GM13977 (cell line): ENCODE measurements at regions not wholly inside any gene's neighbourhood (a gene's known extent, or its start where the extent isn't known, plus 50 kb on each side); places are given as distances from the start of the nearest gene placed in this dataset.

Source experiments
- DNase-seq: peaks from one replicate; pipeline ENCODE4 v3.0.0; 2012; ENCODE audit warnings: low spot score
- in situ Hi-C: fragments of 300-500 bp; cut with MboI; formaldehyde crosslinking; loops from one replicate; pipeline ENCODE4 v1.12.0; 2022; ENCODE audit warnings: low sequenced_read_pairs, low pct_unique_long_range_greater_than_20kb, mixed read lengths, inconsistent platforms; ENCODE audit not compliant: unreplicated experiment
- TF ChIP-seq, protein P1 (sequence below): IDR thresholded peaks from 2 replicates; pipeline ENCODE4 v1.5.1; 2012; ENCODE audit warnings: mild to moderate bottlenecking, control low read depth; ENCODE audit not compliant: insufficient read depth; ENCODE audit errors: extremely low read depth, missing control alignments

- DNase-seq, result no peak
- in situ Hi-C loops, result no loop called here
- TF ChIP-seq, protein P1, sequence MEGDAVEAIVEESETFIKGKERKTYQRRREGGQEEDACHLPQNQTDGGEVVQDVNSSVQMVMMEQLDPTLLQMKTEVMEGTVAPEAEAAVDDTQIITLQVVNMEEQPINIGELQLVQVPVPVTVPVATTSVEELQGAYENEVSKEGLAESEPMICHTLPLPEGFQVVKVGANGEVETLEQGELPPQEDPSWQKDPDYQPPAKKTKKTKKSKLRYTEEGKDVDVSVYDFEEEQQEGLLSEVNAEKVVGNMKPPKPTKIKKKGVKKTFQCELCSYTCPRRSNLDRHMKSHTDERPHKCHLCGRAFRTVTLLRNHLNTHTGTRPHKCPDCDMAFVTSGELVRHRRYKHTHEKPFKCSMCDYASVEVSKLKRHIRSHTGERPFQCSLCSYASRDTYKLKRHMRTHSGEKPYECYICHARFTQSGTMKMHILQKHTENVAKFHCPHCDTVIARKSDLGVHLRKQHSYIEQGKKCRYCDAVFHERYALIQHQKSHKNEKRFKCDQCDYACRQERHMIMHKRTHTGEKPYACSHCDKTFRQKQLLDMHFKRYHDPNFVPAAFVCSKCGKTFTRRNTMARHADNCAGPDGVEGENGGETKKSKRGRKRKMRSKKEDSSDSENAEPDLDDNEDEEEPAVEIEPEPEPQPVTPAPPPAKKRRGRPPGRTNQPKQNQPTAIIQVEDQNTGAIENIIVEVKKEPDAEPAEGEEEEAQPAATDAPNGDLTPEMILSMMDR, result no peak
Measured at GRCh38 chr13:34002924-34003323, 185.0 kb downstream of the RFC3 start.

- in situ Hi-C loops, result no loop called here
- DNase-seq, result no peak
- TF ChIP-seq, protein P1, result no peak
Measured at GRCh38 chr13:34003656-34004055, 185.7 kb downstream of the RFC3 start.

- TF ChIP-seq, protein P1, result no peak
- in situ Hi-C loops, result no loop called here
- DNase-seq, result no peak
Measured at GRCh38 chr13:34004676-34005075, 186.7 kb downstream of the RFC3 start.

DNA sequence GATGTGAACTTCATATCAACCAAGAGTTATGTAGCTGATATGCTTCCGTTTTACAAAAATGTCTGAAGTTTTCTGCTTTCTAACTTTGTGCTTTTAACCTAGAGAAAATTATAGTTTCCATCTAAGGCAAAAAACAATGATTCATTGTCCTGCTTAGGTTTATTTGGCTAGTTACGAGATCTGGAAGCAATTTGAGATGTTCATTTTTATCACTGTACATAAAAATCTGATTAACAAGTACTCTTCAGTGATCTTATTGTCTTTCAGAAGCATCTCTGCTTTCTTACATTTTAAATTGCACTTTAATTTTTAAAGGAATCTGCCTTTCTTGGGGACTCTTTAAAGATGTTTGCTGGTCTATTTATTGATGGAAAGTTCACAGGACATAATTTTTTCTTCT is 188.1 kb downstream of the RFC3 start:
- in situ Hi-C loops, result no loop called here
- TF ChIP-seq, protein P1, result no peak
- DNase-seq, result no peak

- DNase-seq, result no peak
- TF ChIP-seq, protein P1, result no peak
- in situ Hi-C loops, result no loop called here
Measured at GRCh38 chr13:34011552-34012085, 193.7 kb downstream of the RFC3 start.

DNA sequence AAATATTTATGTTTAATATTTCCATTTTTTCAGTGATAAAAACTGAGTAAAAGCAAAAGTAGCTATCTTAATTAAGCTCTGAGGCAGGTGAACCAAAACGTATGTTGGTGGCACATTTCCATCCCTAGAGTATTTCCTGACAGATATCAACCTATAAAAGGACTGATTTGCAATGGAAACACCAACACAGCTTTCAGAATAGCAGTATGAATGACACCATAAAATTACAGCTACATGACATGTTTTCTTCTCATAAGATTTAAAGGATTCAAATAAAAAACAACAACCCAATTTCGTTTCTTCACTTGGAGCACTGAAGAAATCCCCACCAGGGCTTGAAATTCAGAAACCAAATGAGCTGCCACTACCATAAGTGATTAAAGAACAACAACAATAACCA is 194.4 kb downstream of the RFC3 start:
- TF ChIP-seq, protein P1, result no peak
- in situ Hi-C loops, result no loop called here
- DNase-seq, result no peak

GRCh38 chr13:34013061-34013460 is 195.1 kb downstream of the RFC3 start:
- in situ Hi-C loops, result no loop called here
- TF ChIP-seq, protein P1, result no peak
- DNase-seq, result no peak
